Fibroblast of gingiva (primary cell): ENCODE measurements at regions not wholly inside any gene's neighbourhood (a gene's known extent, or its start where the extent isn't known, plus 50 kb on each side); places are given as distances from the start of the nearest gene placed in this dataset.
"Not testable (repeated sequence)": the region's sequence is repeated elsewhere in the genome, so short reads cannot be mapped to it uniquely, and the experiment has no call there.

Source experiments
- DNase-seq: peaks from one replicate; pipeline ENCODE4 v3.0.0-alpha.2; 2011; ENCODE audit warnings: low read depth

DNA sequence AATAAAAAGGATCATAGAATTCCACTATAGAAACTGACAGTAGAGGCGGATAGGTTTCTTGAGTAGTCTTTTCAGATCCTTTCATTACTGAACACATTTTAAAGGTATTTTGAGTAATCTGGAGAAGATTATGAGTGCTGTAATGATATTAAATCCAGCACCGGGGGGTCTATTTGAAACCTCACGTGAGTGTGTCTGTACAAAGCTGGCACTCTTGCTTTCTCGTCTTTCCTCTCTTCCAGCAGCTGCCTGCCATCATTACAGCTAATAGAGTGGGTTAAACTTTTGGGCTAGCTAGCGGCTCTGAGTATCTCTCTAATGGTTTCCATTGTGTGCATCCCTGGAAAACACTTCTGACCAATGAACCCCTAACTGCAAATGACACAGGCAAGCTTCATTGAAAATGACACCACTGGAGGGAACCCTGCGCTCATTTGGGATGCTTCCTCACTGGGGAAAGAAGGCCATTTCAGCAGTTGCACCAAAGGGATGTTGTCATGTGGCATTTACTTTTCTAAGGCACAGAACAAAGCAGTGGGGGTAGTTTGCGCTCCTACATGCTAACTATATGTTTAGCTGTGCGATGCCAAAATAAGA is 101.0 kb downstream of the HRH4 start:
- no peak for DNase-seq

DNA sequence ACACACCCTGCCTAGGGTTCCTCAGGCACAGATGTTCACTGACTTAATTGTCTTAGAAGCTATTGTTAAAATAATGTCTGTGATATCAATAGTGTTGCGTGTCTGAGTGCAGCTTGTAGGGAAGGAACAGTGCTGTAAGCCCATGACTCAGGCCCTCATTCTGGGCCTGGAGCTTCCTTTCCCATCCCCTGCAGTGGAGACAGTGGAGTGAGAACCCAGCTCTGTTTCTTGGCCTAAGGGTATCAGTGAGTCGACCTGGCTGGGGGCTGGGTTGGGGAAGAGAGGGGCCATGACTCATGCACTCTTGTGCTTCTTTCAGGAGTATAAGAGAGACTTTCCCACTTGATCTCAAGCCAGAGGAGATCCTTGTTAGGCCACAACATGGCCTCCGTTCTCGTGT is 106.8 kb downstream of the HRH4 start:
- no peak for DNase-seq

DNA sequence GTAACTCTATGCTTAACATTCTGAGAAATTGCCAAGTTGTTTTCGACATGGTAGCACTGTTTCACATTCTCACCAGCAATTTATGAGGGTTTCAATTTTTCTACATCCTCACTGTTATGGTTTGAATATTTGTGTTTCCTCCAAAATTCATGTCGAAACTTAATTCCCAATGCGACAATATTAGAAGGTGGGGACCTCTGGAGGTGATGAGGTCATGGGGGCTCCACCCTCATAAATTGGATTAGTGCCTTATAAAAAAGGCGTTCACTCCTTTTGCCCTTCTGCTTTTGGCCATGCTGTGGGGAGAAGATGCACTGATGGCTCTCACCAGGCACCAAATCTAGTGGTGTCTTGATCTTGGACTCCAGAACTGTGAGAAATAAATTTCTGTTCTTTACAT is 110.3 kb downstream of the HRH4 start:
- no peak for DNase-seq

DNA sequence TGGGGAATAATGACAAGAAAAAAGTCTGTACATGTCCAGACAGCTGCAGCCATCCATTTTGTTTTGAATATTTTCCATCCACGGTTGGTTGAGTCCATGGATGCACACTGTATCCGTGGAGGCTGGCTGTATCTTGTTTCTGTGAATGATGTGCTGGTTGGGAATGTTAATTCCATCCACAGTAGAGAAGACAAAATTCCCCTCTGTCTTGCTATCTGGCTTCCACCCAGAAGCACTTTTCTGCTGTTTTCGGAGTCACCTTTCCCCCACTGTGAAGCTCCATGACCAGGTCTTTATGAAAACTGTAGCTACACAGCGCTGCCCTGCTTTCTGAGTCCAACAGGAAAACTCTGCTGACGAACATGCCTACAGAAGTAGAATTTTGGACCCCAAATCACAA is 122.3 kb downstream of the HRH4 start:
- DNase-seq, result no peak

DNA sequence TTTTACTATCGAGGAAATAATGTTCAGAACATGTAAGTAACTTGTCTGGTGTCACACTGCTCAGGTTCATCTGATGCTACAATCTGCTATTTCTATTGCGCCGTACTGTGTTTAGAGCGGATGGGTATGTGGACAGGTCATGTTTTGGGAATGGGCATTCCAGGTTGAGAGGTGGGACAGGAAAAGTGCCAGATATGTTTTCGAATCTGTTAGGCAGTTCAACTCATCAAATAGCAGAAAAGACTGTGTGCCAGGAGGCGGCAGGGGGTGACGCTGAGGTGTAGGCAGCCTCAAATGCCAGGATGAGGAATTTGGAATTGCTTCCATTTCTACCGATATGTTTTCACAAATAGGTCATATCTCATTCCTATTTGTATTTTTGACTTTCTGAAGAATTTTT is 123.8 kb downstream of the HRH4 start:
- DNase-seq, result no peak

DNA sequence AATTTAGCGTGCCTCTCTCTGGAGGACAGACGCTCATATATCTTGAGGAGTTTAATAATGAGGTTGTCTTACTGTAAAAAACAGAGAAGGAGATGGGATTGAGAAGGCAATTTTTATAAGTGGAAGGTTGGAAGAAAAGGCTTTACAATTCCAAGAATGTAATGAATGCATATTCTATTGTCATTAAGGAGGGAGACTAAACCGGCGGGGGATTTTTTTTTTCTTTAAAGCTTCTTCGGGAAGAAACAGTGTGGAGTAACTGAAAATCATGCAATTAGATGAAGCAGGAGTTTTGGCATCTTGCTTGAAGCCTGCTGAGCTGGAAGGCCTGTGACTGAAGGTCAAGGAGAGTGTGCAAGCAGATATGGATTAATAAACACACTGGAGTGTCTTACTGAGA is 124.4 kb downstream of the HRH4 start:
- DNase-seq, result no peak

DNA sequence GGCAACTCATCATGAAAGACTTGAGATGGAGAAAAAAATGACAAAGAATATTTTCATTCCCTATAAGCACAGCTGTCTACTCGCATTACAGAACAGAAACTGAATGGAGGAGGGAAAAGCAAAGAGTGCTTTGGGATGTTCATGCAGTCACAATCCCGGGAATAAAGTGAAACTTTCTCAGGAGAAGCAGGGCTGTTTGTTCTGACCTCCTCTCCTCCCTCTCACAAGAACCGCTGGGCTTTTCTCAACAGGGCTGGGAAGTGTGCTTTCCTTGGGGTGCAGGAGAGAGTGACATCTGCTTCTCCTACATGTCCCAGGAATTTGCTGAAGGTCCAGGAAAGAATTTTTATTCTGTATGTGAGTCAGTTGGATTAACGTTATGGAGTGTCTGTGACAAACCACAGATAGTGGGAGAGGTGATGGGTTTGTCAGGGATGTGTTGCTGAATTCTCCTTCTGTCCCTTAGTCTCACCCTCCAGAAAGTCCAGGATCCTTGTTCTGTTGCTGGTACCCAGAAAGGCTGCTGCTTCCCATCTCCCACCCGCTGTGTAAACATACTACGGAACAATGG is 125.6 kb downstream of the HRH4 start:
- no peak for DNase-seq

DNA sequence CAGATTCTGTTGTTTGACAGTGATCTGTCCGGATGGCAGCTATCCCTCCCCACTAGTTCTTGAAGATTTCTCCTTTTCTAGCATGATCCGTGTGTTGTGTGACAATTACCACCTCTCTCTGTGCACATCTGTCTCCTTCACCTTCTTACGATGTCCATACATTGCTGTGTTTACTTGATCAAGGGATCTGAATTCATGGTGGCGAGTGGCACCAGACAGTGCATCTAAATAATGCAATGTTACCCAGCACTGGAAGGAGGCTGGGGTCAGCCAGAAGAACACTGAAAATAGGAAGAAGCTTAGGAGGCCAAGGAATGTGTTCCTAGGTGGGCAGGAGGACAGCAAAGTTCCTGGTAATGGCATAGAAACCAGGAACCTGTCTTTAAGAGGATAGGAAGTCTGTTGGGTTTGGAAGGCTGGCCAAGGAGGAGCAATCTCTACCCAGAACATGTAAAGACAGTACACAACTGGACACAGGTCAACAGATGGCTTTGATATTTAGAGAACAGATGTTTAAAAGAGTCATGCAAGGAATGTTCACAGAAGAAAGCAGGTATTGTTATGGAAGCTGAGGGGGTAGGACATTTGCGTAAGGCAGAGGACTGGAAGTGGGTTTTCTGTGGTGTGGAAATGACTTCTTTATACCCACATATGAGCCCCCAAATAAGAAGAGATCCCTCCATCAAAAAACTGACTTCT is 126.4 kb downstream of the HRH4 start:
- no peak for DNase-seq

DNA sequence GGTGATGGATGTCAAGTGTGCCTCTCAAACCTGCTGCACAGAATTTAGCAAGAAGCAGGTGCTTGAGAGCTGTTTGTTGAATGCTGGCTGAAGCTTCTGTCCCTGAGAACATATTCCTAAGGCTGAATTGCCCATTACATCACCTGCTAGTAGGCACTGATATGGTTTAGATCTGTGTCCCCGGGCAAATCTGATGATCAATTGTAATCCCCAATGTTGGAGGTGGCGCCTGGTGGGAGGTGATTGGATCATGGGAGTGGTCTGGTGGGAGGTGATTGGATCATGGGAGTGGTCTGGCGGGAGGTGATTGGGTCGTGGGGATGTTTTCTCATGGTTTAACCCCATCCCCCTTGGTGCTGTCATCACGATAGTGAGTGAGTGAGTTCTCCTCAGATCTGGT is 128.0 kb downstream of the HRH4 start:
- DNase-seq, result no peak

DNA sequence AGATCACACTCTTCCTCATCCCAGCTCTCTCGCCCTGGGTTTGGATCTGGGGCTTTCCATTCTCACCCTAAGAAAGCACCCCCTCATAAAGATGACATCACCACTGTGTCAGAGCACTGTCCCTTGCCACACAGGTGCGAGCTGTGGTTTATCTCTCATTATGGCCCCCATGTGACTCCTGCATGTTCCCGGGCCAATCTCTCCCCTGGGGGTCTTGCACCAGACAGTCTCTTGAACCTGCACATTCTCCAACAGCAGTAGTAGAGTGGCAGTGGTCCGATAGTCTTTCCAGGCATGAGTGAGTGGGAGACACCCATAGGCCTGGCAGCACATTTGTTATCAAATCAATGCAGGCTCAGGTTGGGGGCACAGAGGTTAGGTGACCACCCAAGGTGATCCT is 130.5 kb downstream of the HRH4 start:
- DNase-seq, result no peak

DNA sequence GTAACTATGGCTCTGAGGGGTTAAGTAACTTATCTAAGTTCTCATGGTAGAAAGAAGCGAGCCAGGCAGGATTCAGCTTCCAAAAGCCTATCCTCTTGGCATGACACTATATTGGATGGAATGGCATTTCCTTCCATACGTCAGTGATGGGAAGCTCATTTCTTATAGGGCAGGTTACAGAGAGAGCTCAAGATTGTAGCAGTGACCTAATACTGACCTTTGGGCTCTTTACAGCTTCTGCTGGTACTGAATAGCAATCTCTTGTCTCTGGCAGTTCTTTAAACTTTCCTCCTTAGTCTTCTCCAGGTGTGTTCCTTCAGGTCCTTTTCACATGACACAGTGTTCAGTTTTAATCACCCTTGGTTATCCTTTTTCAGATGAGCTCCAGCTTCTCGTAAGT is 133.0 kb downstream of the HRH4 start:
- DNase-seq, result no peak

DNA sequence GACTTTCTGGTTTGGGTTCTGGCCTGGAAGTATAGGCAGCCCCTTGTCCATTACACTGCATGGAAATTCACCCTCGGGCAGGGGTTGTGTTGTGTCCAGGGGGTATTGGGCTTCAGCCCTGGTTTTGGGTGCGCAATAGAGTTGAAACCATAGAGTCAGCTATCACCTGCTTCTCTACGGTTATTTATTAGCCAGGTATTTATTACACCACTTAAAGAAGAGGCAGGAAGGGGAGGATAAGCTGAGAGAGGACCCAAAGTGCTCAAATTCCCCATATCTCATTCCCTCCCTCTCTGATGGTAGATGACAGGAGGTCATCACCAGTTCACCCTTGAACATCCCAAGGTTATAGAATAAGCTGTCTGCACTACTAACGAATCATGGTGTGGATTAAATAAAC is 133.4 kb downstream of the HRH4 start:
- DNase-seq, result no peak

DNA sequence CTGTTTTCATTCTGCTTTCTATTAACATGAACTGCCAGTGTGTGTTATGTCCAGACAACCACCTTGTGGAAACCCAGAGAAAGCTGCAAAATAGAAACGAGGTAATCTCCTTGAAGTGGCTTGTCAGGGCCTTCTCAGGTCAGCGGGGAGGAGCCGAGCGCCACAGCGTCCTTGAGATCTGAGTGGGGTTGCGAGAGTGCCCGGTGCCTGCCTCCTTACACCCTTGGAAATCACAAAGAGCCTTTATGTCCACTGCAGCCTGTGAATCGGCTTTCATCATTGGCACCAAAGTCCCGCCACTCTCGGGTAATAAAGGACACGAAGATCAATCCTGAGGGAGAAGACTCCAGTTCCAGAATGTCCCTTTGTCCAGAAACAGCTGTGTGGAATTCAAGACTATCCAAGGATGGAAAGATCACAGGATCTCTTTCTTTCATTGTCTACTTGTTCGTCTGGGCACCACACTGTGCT is 135.2 kb downstream of the HRH4 start:
- no peak for DNase-seq

DNA sequence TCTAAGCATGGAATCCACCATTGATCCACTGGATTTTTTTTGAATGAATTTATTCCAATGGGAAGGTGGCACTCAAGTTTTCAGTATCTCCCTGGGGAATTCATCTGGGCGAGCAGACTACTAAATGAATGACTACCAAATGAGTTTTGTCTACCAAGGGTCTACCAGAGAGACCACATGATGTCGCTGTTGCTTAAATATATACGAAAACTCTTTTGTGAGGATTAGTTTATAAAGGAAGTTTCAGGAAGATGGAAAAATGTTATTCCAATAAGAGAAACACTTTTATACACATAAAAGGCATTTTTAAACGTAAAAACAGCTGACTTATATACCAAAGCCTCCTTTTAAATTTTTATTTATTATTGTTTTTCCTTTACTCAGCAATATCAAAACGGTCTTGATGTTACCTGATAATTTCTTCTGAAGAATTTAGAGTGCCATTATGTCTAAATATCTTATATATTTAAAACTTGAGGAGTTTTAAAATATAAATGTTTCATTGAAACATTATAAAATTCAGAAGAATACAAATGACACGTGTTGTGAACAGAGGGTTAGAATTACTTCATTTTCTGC is 139.7 kb downstream of the HRH4 start:
- peak; percentile 52 for DNase-seq

DNA sequence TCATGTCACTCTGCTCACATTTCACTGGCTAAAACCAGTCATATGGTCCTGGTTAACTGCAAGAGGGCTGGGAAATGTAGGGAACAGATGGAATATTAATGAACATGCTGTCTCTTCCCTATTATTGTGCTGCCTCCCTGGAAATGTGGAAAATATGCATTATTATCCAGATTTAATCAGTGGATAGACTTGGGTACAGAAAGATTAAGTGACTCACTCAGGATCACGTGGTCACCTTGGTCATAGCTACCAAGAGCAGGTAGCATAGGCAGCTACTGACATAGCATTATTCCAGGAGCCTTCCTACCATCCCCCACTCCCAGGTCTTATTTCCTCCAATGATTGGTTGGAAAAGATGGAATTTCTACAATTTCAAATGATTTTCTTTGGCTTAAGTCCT is 141.1 kb downstream of the HRH4 start:
- DNase-seq, result no peak

DNA sequence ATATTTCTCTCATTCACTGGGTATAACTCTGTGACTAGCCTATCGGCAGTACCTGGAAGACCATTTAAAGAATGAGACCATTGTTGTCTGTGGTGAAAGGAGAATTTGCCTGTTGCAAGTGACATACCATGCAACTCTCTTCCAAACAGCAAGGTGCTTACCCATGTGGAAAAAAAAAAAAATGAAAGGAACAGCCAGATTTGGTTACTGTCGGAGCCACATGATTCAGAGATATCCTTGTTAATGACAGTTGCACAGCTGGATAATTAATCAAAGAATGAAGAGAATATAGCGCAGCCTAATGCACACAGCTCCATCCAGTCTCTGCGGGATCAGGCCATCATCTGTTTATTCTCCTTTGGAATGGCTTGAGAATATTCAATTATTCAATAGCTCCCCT is 141.8 kb downstream of the HRH4 start:
- no peak for DNase-seq

DNA sequence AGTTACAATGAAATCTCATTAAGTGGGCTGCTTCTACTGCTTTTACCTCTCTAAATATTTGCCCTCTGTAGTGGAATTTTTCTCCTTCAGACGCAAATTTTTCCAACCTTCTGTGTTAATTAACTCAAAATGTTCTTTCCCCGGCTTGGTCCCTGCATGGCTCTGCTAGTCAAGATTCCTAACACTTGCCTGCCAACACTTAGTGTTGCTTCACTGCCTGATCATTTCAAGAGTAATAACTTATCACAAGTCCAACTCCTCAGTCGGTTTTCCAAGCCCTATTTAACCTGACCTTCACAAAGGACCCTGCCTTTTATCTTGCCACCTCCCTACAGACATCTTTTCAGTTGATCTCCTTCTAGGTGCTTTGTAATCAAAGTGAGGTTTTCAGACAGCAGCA is 142.7 kb downstream of the HRH4 start:
- DNase-seq, result peak; percentile 7

DNA sequence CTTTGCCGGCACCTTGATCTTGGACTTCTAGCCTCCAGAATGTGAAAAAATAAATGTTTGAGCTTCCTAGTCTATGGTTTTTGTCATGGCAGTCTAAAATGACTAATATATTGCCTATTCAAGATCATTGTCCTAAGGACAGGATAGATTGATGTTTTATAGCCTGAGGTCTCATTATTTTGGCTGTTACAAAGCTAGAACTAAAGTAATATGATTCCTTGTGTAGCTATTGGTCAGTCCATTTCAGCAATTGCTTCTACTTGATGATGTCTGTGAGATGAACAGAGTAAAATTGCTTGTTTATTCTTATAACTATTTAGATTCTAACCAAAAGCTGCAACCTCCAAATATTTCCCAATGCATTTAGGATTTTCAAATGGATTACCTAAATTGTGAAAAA is 145.0 kb downstream of the HRH4 start:
- DNase-seq, result no peak

DNA sequence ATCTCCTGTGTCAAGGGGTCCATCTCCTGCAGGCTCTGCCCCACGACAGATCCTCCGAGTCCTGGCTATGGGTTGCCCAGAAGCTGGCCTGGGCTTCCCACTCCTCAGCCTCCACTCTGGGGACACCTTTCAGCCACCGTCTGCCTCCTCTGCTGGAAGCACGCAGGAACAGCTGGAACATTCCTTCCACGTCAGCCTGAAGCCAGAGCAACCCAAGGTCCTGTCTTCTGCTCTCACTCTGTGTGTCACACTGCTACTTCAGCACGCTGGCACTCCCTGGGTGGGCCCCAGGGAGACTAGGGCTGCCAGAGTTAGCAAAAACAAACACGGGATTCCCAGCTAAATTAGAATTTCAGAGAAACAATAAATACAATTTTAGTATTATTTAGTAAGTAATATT is 148.8 kb downstream of the HRH4 start:
- no peak for DNase-seq

DNA sequence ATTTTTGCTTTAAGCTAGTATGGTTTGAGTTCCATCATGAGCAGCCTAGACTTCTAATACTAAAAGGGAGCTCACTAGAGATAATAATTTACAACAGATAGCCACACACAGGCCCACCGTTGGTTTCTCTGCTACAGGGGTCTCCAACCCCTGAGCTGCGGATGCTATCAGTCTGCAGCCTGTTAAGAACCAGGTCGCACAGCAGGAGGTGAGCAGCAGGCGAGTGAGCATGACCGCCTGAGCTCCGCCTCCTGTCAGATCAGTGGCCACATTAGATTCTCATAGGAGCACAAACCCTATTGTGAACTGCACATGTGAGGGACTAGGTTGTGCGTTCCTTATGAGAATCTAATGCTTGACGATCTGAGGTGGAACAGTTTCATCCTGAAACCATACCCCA is 150.6 kb downstream of the HRH4 start:
- no peak for DNase-seq

DNA sequence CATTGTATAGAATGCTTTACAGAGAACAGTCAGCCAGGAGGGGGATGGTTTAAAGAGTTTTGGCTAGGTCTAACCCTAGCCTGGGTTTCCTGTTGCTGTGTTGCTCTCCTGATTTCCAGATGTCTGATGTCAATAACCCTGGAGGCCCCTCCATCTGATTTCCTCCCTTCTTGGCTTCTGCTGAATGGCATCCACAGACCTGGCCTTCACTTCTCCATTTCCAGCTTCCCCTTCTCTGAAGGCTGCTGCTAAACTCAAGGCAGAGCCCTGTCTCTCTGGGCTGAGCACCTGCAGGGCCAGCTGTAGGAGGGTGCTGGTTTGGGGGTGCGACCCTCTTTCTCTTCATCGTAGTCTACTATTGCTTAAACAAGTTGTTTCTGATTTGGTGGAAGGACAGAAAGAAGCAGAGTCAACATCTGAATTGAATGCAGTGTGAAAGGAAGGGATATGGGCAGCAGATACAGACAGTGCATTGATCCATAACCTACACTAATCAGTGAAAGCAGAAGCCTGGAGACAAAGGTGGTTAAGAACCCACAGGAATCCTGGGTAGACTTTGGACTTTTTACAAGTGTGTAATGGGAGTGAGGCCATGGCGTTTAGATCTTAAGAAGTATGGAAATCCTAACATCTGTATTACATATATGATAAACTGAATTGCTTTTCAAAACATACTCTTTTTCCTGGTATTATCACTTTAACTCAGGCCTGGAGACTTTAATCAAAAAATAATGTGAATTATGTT is 153.6 kb downstream of the HRH4 start:
- DNase-seq, result no peak

DNA sequence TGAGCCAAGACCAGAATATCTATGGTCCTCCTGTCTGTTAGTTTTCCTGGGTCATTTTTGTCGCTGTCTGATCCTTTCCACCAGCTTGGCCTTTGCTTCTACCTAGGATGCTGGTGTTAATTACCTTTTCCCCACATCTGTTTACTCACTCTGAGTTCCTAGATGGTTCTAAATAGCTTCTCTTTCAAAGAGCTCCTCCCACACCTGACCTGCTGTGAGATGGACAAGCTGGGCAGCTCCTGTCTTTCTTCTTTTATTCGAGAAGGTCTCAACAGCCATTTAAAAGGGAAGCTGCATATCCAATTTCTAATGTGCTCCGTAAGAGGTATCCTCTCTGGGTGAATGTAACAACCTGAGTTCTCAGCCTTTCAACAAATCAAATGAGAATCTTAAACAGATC is 156.2 kb downstream of the HRH4 start:
- no peak for DNase-seq

DNA sequence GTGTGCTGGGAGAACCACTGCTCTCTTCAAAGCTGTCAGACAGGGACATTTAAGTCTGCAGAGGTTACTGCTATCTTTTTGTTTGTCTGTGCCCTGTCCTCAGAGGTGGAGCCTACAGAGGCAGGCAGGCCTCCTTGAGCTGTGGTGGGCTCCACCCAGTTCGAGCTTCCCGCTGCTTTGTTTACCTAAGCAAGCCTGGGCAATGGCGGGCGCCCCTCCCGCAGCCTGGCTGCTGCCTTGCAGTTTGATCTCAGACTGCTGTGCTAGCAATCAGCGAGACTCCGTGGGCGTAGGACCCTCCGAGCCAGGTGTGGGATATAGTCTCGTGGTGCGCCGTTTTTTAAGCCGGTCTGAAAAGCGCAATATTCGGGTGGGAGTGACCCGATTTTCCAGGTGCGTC is 164.0 kb downstream of the HRH4 start:
- DNase-seq, result not testable (repeated sequence)
